ENCODE measurements at regions not wholly inside any gene's neighbourhood (a gene's known extent, or its start where the extent isn't known, plus 50 kb on each side); places are given as distances from the start of the nearest gene placed in this dataset.

DNA sequence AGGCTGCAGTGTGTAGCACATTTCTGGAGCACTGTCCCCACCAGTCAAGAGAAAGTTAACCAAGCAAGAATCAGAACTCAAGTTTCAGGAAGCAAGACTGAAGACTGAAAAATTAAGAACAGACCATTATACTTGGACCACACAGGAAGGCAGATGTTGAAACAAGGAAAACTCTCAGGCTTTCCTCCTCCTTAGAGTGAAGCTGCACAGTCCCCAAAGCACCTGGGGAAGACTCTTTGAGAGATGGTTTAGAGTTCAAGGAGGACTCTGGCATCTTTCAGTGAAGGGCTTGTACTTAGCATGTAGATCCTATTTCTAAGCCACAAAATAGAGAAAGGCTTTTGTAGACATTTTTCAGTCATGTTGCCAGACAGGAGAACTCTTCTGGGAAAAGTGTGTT is 113.7 kb upstream of the KCTD3 start:
- in situ Hi-C loops (cut with MboI; ENCODE audit: low sequenced_read_pairs, unreplicated experiment) = no loop called here
- DNase-seq (ENCODE audit: low spot score) = no peak
- TF ChIP-seq CTCF (IDR thresholded peaks at IDR 0.05; ENCODE audit: borderline replicate concordance, control extremely low read depth, extremely low read depth, insufficient read depth, missing control alignments) = no peak

- in situ Hi-C loops (cut with MboI; ENCODE audit: low sequenced_read_pairs, unreplicated experiment) = no loop called here
- no peak for DNase-seq (ENCODE audit: low spot score)
- no peak for TF ChIP-seq CTCF (IDR thresholded peaks at IDR 0.05; ENCODE audit: borderline replicate concordance, control extremely low read depth, extremely low read depth, insufficient read depth, missing control alignments)
Measured at GRCh38 chr1:215457213-215457612, 109.9 kb upstream of the KCTD3 start.

- DNase-seq (ENCODE audit: low spot score) = no peak
- TF ChIP-seq CTCF (IDR thresholded peaks at IDR 0.05; ENCODE audit: borderline replicate concordance, control extremely low read depth, extremely low read depth, insufficient read depth, missing control alignments) = no peak
- in situ Hi-C loops (cut with MboI; ENCODE audit: low sequenced_read_pairs, unreplicated experiment) = no loop called here
Measured at GRCh38 chr1:215458104-215458503, 109.0 kb upstream of the KCTD3 start.

GRCh38 chr1:215458562-215458961 is 108.5 kb upstream of the KCTD3 start:
- in situ Hi-C loops (cut with MboI; ENCODE audit: low sequenced_read_pairs, unreplicated experiment) = no loop called here
- no peak for DNase-seq (ENCODE audit: low spot score)
- no peak for TF ChIP-seq CTCF (IDR thresholded peaks at IDR 0.05; ENCODE audit: borderline replicate concordance, control extremely low read depth, extremely low read depth, insufficient read depth, missing control alignments)

DNA sequence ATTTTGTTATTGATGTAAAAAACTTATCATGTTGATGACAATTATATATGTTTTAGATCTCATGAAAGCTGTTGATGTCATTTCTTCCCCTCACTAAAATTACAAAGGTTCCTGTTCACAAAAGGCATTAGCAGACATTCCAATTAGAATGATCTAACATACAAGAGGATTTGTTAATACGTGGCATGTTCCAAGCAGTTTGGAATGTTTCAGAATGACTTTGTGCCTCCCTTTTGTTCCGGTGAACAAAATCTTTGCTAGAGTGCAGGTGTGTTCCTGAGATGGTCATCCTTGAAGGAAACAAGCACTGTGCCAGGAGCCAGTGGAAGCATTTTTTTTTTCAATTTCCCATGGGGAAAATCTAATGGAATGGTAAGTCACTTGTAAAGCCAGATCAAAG is 108.0 kb upstream of the KCTD3 start:
- TF ChIP-seq CTCF (IDR thresholded peaks at IDR 0.05; ENCODE audit: borderline replicate concordance, control extremely low read depth, extremely low read depth, insufficient read depth, missing control alignments) = no peak
- no peak for DNase-seq (ENCODE audit: low spot score)
- in situ Hi-C loops (cut with MboI; ENCODE audit: low sequenced_read_pairs, unreplicated experiment) = no loop called here

DNA sequence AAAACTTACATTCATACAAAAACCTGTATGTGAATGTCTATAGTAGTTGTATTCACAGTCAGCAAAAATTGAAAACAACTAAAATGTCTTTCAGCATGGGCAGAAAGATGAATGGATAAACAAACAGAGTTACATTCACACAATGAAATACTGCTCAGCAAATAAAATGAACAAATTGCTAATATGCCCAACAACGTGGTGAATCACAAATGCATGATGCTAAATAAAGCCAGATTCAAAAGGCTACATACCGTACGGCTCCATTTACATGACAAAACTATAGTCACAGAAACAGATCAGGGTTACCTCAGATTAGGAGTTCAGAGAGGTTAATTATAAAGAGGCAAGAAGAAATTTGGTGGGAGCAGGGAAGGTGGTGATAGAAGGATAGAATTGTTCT is 100.7 kb upstream of the KCTD3 start:
- DNase-seq (ENCODE audit: low spot score) = no peak
- TF ChIP-seq CTCF (IDR thresholded peaks at IDR 0.05; ENCODE audit: borderline replicate concordance, control extremely low read depth, extremely low read depth, insufficient read depth, missing control alignments) = no peak
- in situ Hi-C loops (cut with MboI; ENCODE audit: low sequenced_read_pairs, unreplicated experiment) = no loop called here

DNA sequence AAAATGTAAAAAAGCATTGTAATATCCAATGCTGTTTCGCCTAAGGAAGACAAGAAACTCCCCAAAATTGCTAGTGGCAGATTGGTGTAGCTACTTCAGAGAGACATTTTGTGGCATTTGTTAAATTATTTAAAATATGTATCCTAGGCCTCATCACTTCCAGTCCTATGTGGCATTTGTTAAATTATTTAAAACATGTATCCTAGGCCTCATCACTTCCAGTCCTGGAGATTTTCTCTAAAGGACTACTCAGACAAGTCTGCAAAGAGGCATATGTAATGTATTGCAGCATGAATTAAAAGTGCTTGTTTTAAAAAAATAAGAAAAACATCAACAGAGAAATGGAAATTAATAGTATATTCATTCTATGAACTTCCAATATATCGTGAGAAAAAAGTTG is 95.6 kb upstream of the KCTD3 start:
- no peak for TF ChIP-seq CTCF (IDR thresholded peaks at IDR 0.05; ENCODE audit: borderline replicate concordance, control extremely low read depth, extremely low read depth, insufficient read depth, missing control alignments)
- DNase-seq (ENCODE audit: low spot score) = no peak
- in situ Hi-C loops (cut with MboI; ENCODE audit: low sequenced_read_pairs, unreplicated experiment) = no loop called here

All from GM13976 (cell line).